Gastroesophageal sphincter (tissue), 3 donors: ENCODE measurements at regions not wholly inside any gene's neighbourhood (a gene's known extent, or its start where the extent isn't known, plus 50 kb on each side); places are given as distances from the start of the nearest gene placed in this dataset.
A peak's percentile ranks its signal among the peaks of the same experiment; 100 is the strongest.

Experiments used
- POLR2A ChIP-seq, 2 donors: fragments of 450-650 bp; IDR thresholded peaks; one replicate each; pipeline ENCODE4 v1.6.1; 2017; ENCODE audit warnings: antibody characterized with exemption in 2 of 2, mild to moderate bottlenecking in 2 of 2, moderate library complexity in 1 of 2
- POLR2AphosphoS5 ChIP-seq: sonication (generic); formaldehyde crosslinking; IDR thresholded peaks from one replicate; pipeline ENCODE4 v1.6.1; 2017; ENCODE audit warnings: antibody characterized with exemption
- TF ChIP-seq, protein P1 (sequence below), 4 experiments: fragments of 200-600 bp in 2 of 4; fragments of 450-650 bp in 2 of 4; sonication (generic) in 1 of 4; IDR thresholded peaks; one replicate each; pipeline ENCODE4 v1.5.1; 2017 to 2019; ENCODE audit warnings: antibody characterized with exemption in 4 of 4, mild to moderate bottlenecking in 2 of 4, moderate library complexity in 2 of 4

DNA sequence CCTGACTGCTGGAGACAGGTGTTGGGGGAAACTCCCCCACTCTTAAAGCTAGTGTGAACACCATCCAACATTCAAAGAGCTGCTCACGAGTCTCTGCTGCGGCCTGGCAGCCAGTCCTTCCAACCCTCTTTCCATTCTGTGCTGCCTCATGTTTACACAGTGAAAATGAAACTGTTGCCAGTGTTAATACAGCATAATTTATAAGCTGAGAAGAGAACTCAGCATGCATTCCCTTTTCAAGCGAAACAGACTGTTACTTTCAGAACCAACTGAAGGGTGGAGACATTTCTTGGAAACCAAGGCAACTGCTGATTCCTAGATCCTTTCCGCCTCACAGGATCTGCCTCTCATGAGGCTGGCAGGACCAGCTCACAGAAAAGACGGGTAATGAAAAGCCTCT is 533.8 kb upstream of the ID4 start:
- TF ChIP-seq, protein P1, sequence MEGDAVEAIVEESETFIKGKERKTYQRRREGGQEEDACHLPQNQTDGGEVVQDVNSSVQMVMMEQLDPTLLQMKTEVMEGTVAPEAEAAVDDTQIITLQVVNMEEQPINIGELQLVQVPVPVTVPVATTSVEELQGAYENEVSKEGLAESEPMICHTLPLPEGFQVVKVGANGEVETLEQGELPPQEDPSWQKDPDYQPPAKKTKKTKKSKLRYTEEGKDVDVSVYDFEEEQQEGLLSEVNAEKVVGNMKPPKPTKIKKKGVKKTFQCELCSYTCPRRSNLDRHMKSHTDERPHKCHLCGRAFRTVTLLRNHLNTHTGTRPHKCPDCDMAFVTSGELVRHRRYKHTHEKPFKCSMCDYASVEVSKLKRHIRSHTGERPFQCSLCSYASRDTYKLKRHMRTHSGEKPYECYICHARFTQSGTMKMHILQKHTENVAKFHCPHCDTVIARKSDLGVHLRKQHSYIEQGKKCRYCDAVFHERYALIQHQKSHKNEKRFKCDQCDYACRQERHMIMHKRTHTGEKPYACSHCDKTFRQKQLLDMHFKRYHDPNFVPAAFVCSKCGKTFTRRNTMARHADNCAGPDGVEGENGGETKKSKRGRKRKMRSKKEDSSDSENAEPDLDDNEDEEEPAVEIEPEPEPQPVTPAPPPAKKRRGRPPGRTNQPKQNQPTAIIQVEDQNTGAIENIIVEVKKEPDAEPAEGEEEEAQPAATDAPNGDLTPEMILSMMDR (IDR thresholded peaks at IDR 0.05) = no peak
- TF ChIP-seq POLR2AphosphoS5 (peak; percentile 58), POLR2A (IDR thresholded peaks at IDR 0.05) (no peak)
